T-helper 1 cell treated with Interleukin-12 subunit alpha and Interleukin-12 subunit beta and Interleukin-4 antibody, amounts not matched to agents 30 μg/mL and 1 μg/mL, for 36 hours (primary cell): ENCODE measurements at regions not wholly inside any gene's neighbourhood (a gene's known extent, or its start where the extent isn't known, plus 50 kb on each side); places are given as distances from the start of the nearest gene placed in this dataset.

Source experiments
- H3K27ac Mint-ChIP-seq: one replicate; pipeline ENCODE4 v1.8.0; 2021; ENCODE audit warnings: mild to moderate bottlenecking, mixed read lengths
- H3K27me3 Mint-ChIP-seq: one replicate; pipeline ENCODE4 v1.8.0; 2021; ENCODE audit warnings: low read depth, mixed read lengths
- H3K36me3 Mint-ChIP-seq: one replicate; pipeline ENCODE4 v1.8.0; 2021; ENCODE audit warnings: low read depth, mixed read lengths
- H3K4me1 Mint-ChIP-seq: one replicate; pipeline ENCODE4 v1.8.0; 2021; ENCODE audit warnings: low read depth, mixed read lengths
- H3K4me3 Mint-ChIP-seq: one replicate; pipeline ENCODE4 v1.8.0; 2021; ENCODE audit warnings: mild to moderate bottlenecking, moderate library complexity, mixed read lengths
- H3K9me3 Mint-ChIP-seq: one replicate; pipeline ENCODE4 v1.8.0; 2021; ENCODE audit warnings: mixed read lengths

- H3K27ac Mint-ChIP-seq = no peak overlapping the region
- no peak overlapping the region for H3K4me3 Mint-ChIP-seq
- H3K36me3 Mint-ChIP-seq = no peaks in the 10 kb centered on the region
- H3K4me1 Mint-ChIP-seq = no peaks in the 10 kb centered on the region
- no peaks in the 10 kb centered on the region for H3K27me3 Mint-ChIP-seq
- no peaks in the 10 kb centered on the region for H3K9me3 Mint-ChIP-seq
Observed at GRCh38 chr10:78900715-78901430, 167.9 kb upstream of the ZMIZ1 start.

GRCh38 chr10:78901694-78902093 is 167.1 kb upstream of the ZMIZ1 start:
- H3K36me3 Mint-ChIP-seq = no peaks in the 10 kb centered on the region
- no peak overlapping the region for H3K4me3 Mint-ChIP-seq
- no peak overlapping the region for H3K27ac Mint-ChIP-seq
- no peaks in the 10 kb centered on the region for H3K27me3 Mint-ChIP-seq
- H3K9me3 Mint-ChIP-seq = no peaks in the 10 kb centered on the region
- H3K4me1 Mint-ChIP-seq = no peaks in the 10 kb centered on the region

- Mint-ChIP-seq H3K4me3 (no peak overlapping the region), H3K36me3 (no peaks in the 10 kb centered on the region), H3K27me3 (no peaks in the 10 kb centered on the region), H3K4me1 (no peaks in the 10 kb centered on the region), H3K9me3 (no peaks in the 10 kb centered on the region), H3K27ac (no peak overlapping the region)
Observed at GRCh38 chr10:78902815-78903214, 166.0 kb upstream of the ZMIZ1 start.

GRCh38 chr10:78903341-78903940 is 165.3 kb upstream of the ZMIZ1 start:
- Mint-ChIP-seq H3K4me1 (no peaks in the 10 kb centered on the region), H3K9me3 (no peaks in the 10 kb centered on the region), H3K36me3 (no peaks in the 10 kb centered on the region), H3K27me3 (no peaks in the 10 kb centered on the region), H3K27ac (no peak overlapping the region), H3K4me3 (no peak overlapping the region)

- H3K36me3 Mint-ChIP-seq = no peaks in the 10 kb centered on the region
- H3K9me3 Mint-ChIP-seq = no peaks in the 10 kb centered on the region
- no peak overlapping the region for H3K4me3 Mint-ChIP-seq
- no peaks in the 10 kb centered on the region for H3K4me1 Mint-ChIP-seq
- H3K27ac Mint-ChIP-seq = no peak overlapping the region
- no peaks in the 10 kb centered on the region for H3K27me3 Mint-ChIP-seq
Observed at GRCh38 chr10:78904196-78904595, 164.6 kb upstream of the ZMIZ1 start.

GRCh38 chr10:78905015-78905956 is 163.5 kb upstream of the ZMIZ1 start:
- no peaks in the 10 kb centered on the region for H3K27me3 Mint-ChIP-seq
- no peaks in the 10 kb centered on the region for H3K4me1 Mint-ChIP-seq
- no peak overlapping the region for H3K4me3 Mint-ChIP-seq
- H3K27ac Mint-ChIP-seq = no peak overlapping the region
- H3K36me3 Mint-ChIP-seq = no peaks in the 10 kb centered on the region
- no peaks in the 10 kb centered on the region for H3K9me3 Mint-ChIP-seq

- Mint-ChIP-seq H3K4me3 (no peak overlapping the region), H3K27me3 (no peaks in the 10 kb centered on the region), H3K9me3 (no peaks in the 10 kb centered on the region), H3K27ac (no peak overlapping the region), H3K4me1 (no peaks in the 10 kb centered on the region), H3K36me3 (no peaks in the 10 kb centered on the region)
Observed at GRCh38 chr10:78905957-78906308, 162.8 kb upstream of the ZMIZ1 start.

GRCh38 chr10:78906734-78907390 is 161.9 kb upstream of the ZMIZ1 start:
- H3K4me3 Mint-ChIP-seq = no peak overlapping the region
- no peaks in the 10 kb centered on the region for H3K9me3 Mint-ChIP-seq
- no peak overlapping the region for H3K27ac Mint-ChIP-seq
- H3K36me3 Mint-ChIP-seq = no peaks in the 10 kb centered on the region
- H3K27me3 Mint-ChIP-seq = no peaks in the 10 kb centered on the region
- no peaks in the 10 kb centered on the region for H3K4me1 Mint-ChIP-seq

GRCh38 chr10:78907551-78908211 is 161.1 kb upstream of the ZMIZ1 start:
- Mint-ChIP-seq H3K9me3 (no peaks in the 10 kb centered on the region), H3K36me3 (no peaks in the 10 kb centered on the region), H3K27ac (no peak overlapping the region), H3K4me3 (no peak overlapping the region), H3K27me3 (no peaks in the 10 kb centered on the region), H3K4me1 (no peaks in the 10 kb centered on the region)

GRCh38 chr10:78909221-78909620 is 159.5 kb upstream of the ZMIZ1 start:
- Mint-ChIP-seq H3K4me1 (no peaks in the 10 kb centered on the region), H3K36me3 (no peaks in the 10 kb centered on the region), H3K27ac (no peak overlapping the region), H3K27me3 (no peaks in the 10 kb centered on the region), H3K9me3 (no peaks in the 10 kb centered on the region), H3K4me3 (no peak overlapping the region)

GRCh38 chr10:78910021-78910420 is 158.7 kb upstream of the ZMIZ1 start:
- Mint-ChIP-seq H3K9me3 (no peaks in the 10 kb centered on the region), H3K27ac (no peak overlapping the region), H3K36me3 (no peaks in the 10 kb centered on the region), H3K27me3 (no peaks in the 10 kb centered on the region), H3K4me1 (no peaks in the 10 kb centered on the region), H3K4me3 (no peak overlapping the region)

- no peaks in the 10 kb centered on the region for H3K27me3 Mint-ChIP-seq
- no peak overlapping the region for H3K27ac Mint-ChIP-seq
- no peaks in the 10 kb centered on the region for H3K9me3 Mint-ChIP-seq
- no peaks in the 10 kb centered on the region for H3K36me3 Mint-ChIP-seq
- H3K4me1 Mint-ChIP-seq = no peaks in the 10 kb centered on the region
- no peak overlapping the region for H3K4me3 Mint-ChIP-seq
Observed at GRCh38 chr10:78910476-78910875, 158.3 kb upstream of the ZMIZ1 start.

GRCh38 chr10:78910886-78911285 is 157.9 kb upstream of the ZMIZ1 start:
- H3K4me1 Mint-ChIP-seq = no peaks in the 10 kb centered on the region
- H3K4me3 Mint-ChIP-seq = no peak overlapping the region
- no peaks in the 10 kb centered on the region for H3K9me3 Mint-ChIP-seq
- H3K27ac Mint-ChIP-seq = no peak overlapping the region
- no peaks in the 10 kb centered on the region for H3K27me3 Mint-ChIP-seq
- no peaks in the 10 kb centered on the region for H3K36me3 Mint-ChIP-seq
